SK-N-SH treated with all-trans-retinoic acid at 6 μM for 48 hours (cell line): ENCODE measurements at regions not wholly inside any gene's neighbourhood (a gene's known extent, or its start where the extent isn't known, plus 50 kb on each side); places are given as distances from the start of the nearest gene placed in this dataset.

Experiments used
- ATAC-seq: fragments of 200-7000 bp; cut with Tn5 transposase; 3 replicates; pipeline ENCODE4 v1.9.1; 2020; ENCODE audit warnings: mild to moderate bottlenecking, moderate library complexity
- ARNTL ChIP-seq: fragments of 450-650 bp; formaldehyde crosslinking; IDR thresholded peaks from 2 replicates; pipeline ENCODE4 v1.5.0; 2020; ENCODE audit warnings: low read depth, mild to moderate bottlenecking, moderate library complexity, borderline replicate concordance
- CREB5 ChIP-seq: fragments of 250-450 bp; sonication (Bioruptor Pico); IDR thresholded peaks from 2 replicates; pipeline ENCODE4 v1.5.1; 2020; ENCODE audit warnings: low read depth, mild to moderate bottlenecking, moderate library complexity
- CSDC2 ChIP-seq: fragments of 250-450 bp; sonication (Bioruptor Pico); IDR thresholded peaks from 2 replicates; pipeline ENCODE4 v1.5.0; 2020; ENCODE audit warnings: mild to moderate bottlenecking, moderate library complexity
- CSRNP3 ChIP-seq: fragments of 250-450 bp; sonication (Bioruptor Pico); IDR thresholded peaks from 2 replicates; pipeline ENCODE4 v1.5.1; 2021; ENCODE audit warnings: mild to moderate bottlenecking, moderate library complexity
- ESRRG ChIP-seq: fragments of 250-450 bp; sonication (Bioruptor Pico); IDR thresholded peaks from 2 replicates; pipeline ENCODE4 v1.6.1; 2021; ENCODE audit warnings: mild to moderate bottlenecking
- GLIS3 ChIP-seq: fragments of 250-450 bp; sonication (Bioruptor Pico); IDR thresholded peaks from 2 replicates; pipeline ENCODE4 v1.5.0; 2020; ENCODE audit warnings: mild to moderate bottlenecking, moderate library complexity
- ISL1 ChIP-seq: fragments of 250-450 bp; sonication (Bioruptor Pico); IDR thresholded peaks from 2 replicates; pipeline ENCODE4 v2.1.2; 2022; ENCODE audit warnings: mild to moderate bottlenecking, moderate library complexity
- OSR1 ChIP-seq: fragments of 250-450 bp; sonication (Bioruptor Pico); IDR thresholded peaks from 2 replicates; pipeline ENCODE4 v1.8.0; 2022; ENCODE audit warnings: moderate library complexity, mild to moderate bottlenecking, inconsistent platforms
- POU6F1 ChIP-seq: fragments of 250-450 bp; sonication (Bioruptor Pico); IDR thresholded peaks from 2 replicates; pipeline ENCODE4 v1.8.0; 2021; ENCODE audit warnings: low read depth, mild to moderate bottlenecking, moderate library complexity, borderline replicate concordance
- PPARA ChIP-seq: fragments of 250-450 bp; sonication (Bioruptor Pico); IDR thresholded peaks from 2 replicates; pipeline ENCODE4 v1.5.0; 2020; ENCODE audit warnings: mild to moderate bottlenecking, borderline replicate concordance
- RARB ChIP-seq: fragments of 250-450 bp; sonication (Bioruptor Pico); IDR thresholded peaks from 2 replicates; pipeline ENCODE4 v1.8.0; 2021; ENCODE audit warnings: mild to moderate bottlenecking, moderate library complexity
- SNAI2 ChIP-seq: fragments of 250-450 bp; sonication (Bioruptor Pico); IDR thresholded peaks from 2 replicates; pipeline ENCODE4 v1.5.0; 2020; ENCODE audit warnings: mild to moderate bottlenecking, moderate library complexity
- TCF4 ChIP-seq: fragments of 250-450 bp; sonication (Bioruptor Pico); IDR thresholded peaks from 2 replicates; pipeline ENCODE4 v1.8.0; 2021; ENCODE audit warnings: mild to moderate bottlenecking, moderate library complexity, borderline replicate concordance
- TOX ChIP-seq: fragments of 250-450 bp; sonication (Bioruptor Pico); IDR thresholded peaks from 2 replicates; pipeline ENCODE4 v1.8.0; 2021; ENCODE audit warnings: mild to moderate bottlenecking, moderate library complexity, borderline replicate concordance
- ZFP3 ChIP-seq: fragments of 250-450 bp; sonication (Bioruptor Pico); IDR thresholded peaks from 2 replicates; pipeline ENCODE4 v1.5.0; 2020; ENCODE audit warnings: mild to moderate bottlenecking, moderate library complexity
- ZNF70 ChIP-seq: fragments of 450-650 bp; formaldehyde crosslinking; IDR thresholded peaks from 2 replicates; pipeline ENCODE4 v1.5.0; 2020; ENCODE audit warnings: mild to moderate bottlenecking, moderate library complexity
- ZNF8 ChIP-seq: fragments of 450-650 bp; formaldehyde crosslinking; IDR thresholded peaks from 2 replicates; pipeline ENCODE4 v1.5.0; 2020; ENCODE audit warnings: mild to moderate bottlenecking, moderate library complexity

- no peak for TF ChIP-seq POU6F1 (CRISPR knock-in tag)
- no peak for TF ChIP-seq CSDC2
- no peak for TF ChIP-seq TCF4
- no peak for TF ChIP-seq CREB5
- ATAC-seq, result no peak
These were observed 646.2 kb upstream of the GRM3 start for GRCh38 chr7:85997515-85997914.

GRCh38 chr7:85995101-85995500 is 648.6 kb upstream of the GRM3 start:
- TF ChIP-seq ESRRG (CRISPR knock-in tag) (no peak), CREB5 (no peak), ZNF8 (CRISPR knock-in tag) (no peak), CSRNP3 (CRISPR knock-in tag) (no peak), OSR1 (no peak), SNAI2 (CRISPR knock-in tag) (no peak)
- ATAC-seq, result no peak

GRCh38 chr7:85980740-85981139 is 663.0 kb upstream of the GRM3 start:
- TF ChIP-seq ZNF8 (CRISPR knock-in tag) (no peak), OSR1 (no peak), PPARA (no peak), TOX (CRISPR knock-in tag) (no peak), CSDC2 (no peak), POU6F1 (CRISPR knock-in tag) (no peak), RARB (CRISPR knock-in tag) (no peak), ARNTL (CRISPR knock-in tag) (no peak), ZNF70 (CRISPR knock-in tag) (no peak), ESRRG (CRISPR knock-in tag) (no peak), ISL1 (CRISPR knock-in tag) (no peak), CREB5 (no peak), TCF4 (no peak), SNAI2 (CRISPR knock-in tag) (no peak)
- no peak for ATAC-seq

GRCh38 chr7:85974176-85974575 is 669.5 kb upstream of the GRM3 start:
- ATAC-seq, result no peak

More at GRCh38 chr7:85974176-85974575, 669.5 kb upstream of the GRM3 start:
- TF ChIP-seq CREB5 (no peak), CSRNP3 (CRISPR knock-in tag) (no peak), ARNTL (CRISPR knock-in tag) (no peak), TOX (CRISPR knock-in tag) (no peak), ZFP3 (no peak), TCF4 (no peak), ESRRG (CRISPR knock-in tag) (no peak), GLIS3 (CRISPR knock-in tag) (no peak)
- TF ChIP-seq, all 23 proteins: peak for 0
